GM19455 (cell line): ENCODE measurements at regions not wholly inside any gene's neighbourhood (a gene's known extent, or its start where the extent isn't known, plus 50 kb on each side); places are given as distances from the start of the nearest gene placed in this dataset.
"Not testable (repeated sequence)": the region's sequence is repeated elsewhere in the genome, so short reads cannot be mapped to it uniquely, and the experiment has no call there.

Experiments
- ATAC-seq: cut with Tn5 transposase; IDR thresholded peaks from one replicate; pipeline ENCODE4 v1.9.1; 2021; ENCODE audit not compliant: unreplicated experiment

DNA sequence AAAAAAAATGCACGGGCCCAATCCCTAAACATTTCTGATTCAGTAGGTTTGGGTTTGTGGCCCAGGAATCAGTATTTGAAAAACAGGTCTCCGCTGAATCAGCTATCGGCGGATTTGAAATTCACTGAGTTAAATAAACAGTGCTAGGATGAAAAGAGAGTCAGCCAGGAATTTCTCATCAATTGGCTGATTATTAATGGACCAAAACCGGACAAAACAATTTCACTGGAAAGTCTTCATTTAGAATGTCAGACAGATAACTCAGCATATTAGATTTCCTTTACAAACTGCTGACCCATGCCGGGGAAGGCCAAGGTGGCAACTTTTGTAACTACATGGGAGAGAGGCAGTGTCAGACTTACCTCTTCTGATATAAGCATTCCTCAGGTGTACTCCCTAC, 99.4 kb upstream of the LSM6 start:
- ATAC-seq = no peak

DNA sequence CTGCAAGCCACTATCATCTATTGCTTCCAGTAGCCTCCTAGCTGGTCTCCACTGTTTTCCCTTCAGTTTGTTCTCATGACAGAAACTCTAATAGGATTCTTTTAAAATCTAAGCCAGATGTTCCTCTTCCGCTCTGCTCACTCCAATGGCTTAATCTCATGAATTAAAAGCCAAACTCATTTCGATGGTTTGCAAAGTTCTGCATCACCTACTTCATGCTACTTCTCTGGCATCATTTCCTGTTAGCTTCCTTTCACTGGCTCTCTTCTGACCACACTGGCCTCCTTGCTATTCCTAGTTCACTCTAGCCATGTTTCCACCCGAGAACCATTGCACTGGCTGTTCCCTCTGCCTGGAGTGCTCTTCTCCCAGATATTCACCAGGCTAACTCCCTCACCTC, 102.0 kb upstream of the LSM6 start:
- no peak for ATAC-seq

DNA sequence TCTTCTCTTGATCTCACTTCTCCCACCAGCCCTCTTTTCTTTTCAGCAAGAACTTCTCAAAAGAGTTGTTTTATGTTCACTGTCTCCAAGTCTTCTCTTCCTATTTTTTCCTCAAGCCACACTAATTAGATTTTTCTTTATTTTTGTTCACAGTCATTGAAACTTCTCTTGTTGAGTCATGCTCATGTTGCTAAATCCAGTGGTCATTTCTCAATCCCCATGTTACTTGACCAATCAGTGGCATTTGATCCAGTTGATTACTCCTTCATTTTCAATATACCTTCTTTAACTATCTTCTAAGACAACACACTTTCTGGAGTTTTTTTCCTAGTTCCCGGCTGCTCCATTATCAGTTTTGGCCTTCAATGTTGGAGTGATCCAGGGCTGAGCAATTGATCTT, 103.1 kb upstream of the LSM6 start:
- ATAC-seq = no peak

DNA sequence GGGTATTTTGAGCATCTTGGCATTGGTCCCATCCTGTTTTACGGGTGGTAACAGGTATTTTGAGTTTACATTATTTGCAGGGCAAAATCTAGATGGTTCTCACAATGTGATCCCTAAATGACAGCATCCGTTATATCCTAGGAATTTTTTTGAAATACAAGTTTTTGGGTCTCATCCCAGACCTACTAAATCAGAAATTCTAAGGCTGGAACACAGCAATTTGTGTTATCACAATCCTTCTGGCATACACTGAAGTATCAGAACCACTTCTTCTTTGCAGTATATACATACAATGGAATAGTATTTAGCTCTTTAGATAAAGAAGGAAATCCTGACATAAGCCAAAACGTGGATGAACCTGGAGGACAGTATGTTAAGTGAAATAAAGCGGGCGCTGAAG, 104.1 kb upstream of the LSM6 start:
- no peak for ATAC-seq

DNA sequence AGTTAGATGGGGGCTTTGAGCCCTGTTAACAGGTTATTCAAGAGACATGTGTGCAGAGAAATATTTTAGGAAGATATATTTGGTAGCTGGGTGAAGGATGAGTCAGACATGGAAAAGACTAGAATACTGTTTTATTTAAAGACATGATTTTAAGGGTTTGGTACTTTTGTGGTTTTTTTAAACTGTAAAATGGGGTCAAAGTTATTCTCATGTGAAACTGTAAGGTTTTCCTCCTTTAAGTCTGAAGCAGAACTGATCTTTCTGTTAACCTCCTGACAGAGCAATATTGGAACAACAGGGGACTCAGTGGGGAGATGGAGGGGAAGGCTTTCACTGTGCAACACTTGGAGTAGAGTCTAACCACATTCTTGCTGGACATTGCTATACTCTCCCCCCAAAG, 112.4 kb upstream of the LSM6 start:
- no peak for ATAC-seq

DNA sequence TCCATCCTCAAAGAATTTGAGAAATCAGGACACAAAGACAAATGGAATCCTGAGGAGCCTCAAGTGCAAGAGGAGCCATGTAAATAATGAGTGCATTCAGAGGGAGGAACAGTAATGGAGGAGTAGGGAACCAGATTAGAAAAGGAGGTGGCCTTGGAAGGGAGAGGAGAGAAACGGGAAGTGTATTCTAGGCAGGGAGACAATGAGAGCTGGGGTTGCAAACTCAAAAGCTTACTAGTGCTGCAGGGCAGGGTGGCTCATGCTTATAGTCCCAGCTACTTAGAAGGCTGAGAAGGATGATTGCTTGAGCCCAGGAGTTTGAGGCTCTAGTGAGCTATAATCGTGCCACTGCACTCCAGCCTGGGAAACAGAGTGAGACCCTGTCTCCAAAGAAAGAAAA, 113.2 kb upstream of the LSM6 start:
- ATAC-seq = no peak

DNA sequence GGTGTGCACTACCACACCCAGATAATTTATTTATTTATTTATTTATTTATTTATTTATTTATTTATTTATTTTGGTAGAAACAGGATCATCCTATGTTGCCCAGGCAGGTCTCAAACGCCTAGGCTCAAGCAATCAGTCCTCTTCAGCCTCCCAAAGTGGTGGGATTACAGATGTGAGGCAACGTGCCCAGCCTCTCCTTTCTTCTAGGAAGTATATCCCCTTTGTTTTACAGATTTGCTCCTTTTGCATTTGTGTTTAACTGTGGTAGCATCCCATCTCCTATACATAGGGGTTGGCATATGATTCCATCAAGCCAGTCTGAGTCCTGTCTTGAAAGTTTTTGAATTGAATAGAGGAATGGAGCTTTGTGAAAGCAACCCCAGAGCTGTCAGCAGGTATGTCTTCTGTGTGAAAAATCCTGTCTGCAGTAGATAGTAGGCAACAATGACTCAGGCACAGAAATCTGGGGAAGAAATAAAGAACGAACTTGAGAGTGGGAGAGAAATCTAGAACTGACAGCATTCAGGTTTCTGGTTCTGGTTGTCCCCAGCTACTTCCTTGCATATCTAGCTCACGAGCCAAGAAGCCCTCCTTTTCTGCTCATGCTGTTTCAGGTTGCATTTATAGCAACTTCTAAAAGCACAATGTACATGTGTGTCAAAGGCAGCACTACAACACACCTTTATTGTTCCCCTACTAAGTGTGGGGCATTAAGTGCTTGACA, 113.7 kb upstream of the LSM6 start:
- ATAC-seq = no peak

DNA sequence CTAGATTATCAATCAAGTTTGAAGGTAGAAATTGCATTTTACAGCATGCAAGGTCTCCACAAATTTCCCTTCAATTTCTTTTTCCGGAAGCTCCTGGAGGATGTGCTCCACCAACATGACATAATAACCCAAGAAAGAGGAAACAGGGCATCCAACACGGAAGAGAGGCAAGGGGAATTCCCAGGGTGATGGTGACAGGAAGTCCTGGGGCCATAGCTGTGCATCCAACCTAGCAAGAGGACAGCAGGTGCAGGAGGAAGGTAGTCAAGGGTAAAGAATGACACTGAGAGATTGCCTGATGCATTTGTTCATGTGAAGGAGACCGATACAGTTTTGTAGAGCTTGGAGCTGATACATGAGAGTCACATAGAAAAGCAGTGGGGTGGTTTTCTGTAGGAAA, 115.7 kb upstream of the LSM6 start:
- ATAC-seq = peak; percentile 65

DNA sequence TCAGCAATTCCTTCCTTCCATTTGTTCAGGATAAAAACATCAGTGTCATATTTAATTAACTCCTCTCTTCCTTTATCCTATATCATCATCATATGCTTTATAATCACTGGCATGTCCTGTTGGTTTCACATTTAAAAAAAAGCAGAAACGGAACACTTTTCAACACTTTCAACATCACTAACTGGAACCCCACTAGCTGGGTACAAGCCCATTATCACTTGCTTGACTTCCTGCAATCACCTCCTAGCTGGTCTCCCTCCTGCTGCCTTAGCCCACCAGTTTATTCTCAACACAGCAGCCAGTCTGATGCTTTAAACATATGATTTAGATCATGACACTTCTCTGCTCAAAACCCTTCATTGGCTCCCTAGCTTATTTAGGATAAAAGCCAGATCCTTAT, 116.4 kb upstream of the LSM6 start:
- ATAC-seq = peak; percentile 39

DNA sequence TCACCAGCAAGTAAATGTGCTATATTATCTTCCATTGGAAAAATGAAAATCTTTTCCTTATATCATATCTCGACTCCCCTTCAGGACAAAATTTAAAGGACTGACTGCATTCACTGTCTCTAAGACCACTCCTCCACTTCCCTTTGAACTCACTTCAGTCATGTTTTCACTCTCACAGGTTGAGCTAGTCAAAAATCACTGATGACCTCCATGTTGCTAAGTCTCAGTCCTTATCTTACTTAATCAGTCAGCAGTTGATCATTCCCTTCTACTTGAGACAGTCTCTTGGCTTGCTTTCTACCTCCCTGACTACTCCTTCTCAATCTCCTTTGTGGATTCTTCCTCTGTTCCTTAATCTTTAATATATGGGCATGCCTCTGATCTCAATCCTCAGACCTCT, 117.0 kb upstream of the LSM6 start:
- no peak for ATAC-seq

DNA sequence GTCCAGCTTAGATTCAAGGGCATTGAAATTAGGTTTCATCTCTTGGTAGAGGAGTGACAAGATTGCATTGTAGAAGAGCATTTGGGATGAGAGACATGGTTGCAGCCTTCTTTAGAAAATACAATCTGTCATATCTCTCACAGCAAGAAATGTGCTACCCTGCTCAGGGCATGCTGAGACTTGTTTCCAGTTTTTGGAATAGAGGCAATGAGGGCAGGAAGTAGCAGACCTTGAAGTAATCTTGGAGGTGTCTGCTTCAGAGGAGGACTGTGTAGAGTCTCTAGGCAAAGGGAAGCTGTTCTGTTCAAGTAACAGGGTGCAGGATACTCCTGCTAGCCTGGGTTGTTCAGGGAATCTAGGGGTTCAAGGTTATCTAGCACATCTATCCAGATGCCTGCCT, 116.1 kb upstream of the ZNF827 start:
- no peak for ATAC-seq

DNA sequence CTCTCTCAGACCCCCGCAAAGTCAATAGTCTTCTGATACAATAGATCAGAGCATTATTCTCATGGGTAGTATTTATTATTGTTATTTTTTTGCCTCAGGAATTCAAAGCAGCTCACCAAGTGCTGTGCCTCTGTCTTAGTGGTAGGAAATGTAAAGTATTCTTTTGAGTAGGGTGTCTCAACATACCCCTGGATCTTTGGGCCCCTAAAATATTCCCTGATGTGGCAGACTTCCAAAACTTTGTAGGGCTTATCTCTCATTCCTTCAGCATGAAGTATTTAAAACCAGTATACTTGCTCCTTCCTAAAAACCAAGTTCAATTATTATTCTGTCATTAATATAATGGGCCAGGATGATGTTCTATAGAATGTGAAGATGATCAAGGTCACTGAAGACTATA, 115.3 kb upstream of the ZNF827 start:
- ATAC-seq = no peak

DNA sequence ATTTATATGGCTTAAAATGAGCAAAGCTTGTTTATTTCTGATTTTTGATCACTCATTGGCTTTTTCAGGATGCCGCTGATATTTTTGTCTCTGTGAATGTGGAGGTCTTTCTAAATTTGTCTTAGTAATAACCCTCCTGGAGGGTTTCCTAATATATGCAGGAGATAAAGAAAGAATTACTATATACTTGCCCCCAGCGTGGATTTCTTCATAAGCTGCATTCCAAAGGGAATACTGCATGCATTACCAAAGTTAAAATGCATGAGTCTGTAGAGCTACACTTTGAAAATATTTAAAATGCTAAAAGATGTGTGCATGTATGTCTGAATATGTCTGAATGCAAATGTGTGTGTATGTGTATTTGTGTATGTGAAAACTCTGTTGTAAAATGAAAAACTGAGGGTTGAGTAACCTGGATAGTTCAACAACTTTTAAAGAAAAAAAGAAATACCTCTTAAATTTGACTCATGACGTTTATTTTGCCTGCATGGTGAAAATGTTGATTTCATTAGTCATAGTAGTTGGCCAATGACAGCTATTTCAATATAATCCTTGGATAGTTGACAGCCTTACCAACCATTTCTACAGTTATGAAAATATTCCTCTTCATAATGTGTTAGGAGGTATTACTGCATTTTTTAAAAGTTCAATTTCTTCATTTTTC, 113.2 kb upstream of the ZNF827 start:
- no peak for ATAC-seq

DNA sequence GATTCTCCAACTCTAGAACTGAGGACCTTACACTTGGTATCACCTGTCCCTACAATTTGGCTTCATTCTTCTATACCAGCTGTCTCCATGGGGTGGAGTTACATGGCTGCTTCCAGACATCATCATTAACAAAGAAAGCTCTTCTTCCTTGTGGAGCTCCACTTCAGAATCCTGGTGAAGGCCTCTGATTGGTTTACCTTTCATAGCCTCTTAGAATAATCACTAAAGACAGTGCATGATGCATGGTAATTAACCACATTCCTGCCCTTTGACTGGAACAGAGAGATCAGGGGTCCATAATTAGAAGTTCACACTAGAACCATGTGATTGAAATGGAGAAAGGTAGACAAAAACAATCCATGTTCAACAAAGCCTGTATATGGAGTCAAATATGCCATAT, 112.6 kb upstream of the ZNF827 start:
- no peak for ATAC-seq

DNA sequence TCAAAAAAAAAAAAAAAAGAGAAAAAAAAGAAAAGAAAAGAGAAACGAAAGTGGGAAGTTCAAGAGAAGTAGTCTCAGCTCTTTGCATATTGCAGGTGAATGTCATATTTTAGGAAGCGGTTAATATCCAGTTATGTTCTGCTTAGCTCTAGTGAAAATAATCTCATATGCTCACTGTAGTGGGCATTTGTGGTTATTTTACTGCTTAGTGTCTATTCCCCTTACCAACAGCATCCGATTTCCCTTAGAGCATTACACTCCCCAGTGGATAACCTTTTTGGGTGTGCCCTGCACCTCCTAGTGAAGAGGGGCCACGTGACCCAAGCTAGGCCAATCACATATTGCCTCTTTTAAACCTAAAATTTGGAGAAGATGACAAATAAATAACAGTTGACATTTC, 111.2 kb upstream of the ZNF827 start:
- peak; percentile 95 for ATAC-seq

DNA sequence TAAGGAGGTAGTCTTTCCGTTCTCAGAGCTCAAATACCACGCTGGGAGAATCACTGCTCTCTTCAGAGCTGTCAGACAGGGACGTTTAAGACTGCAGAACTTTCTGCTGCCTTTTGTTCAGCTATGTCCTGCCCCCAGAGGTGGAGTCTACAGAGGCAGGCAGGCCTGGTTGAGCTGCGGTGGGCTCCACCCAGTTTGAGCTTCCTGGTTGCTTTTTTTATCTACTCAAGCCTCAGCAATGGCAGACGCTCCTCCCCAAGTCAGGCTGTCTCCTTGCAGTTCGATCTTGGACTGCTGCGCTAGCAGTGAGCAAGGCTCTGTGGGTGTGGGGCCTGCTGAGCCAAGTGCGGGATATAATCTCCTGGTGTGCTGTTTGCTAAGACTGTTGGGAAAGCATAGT, 109.1 kb upstream of the ZNF827 start:
- not testable (repeated sequence) for ATAC-seq

DNA sequence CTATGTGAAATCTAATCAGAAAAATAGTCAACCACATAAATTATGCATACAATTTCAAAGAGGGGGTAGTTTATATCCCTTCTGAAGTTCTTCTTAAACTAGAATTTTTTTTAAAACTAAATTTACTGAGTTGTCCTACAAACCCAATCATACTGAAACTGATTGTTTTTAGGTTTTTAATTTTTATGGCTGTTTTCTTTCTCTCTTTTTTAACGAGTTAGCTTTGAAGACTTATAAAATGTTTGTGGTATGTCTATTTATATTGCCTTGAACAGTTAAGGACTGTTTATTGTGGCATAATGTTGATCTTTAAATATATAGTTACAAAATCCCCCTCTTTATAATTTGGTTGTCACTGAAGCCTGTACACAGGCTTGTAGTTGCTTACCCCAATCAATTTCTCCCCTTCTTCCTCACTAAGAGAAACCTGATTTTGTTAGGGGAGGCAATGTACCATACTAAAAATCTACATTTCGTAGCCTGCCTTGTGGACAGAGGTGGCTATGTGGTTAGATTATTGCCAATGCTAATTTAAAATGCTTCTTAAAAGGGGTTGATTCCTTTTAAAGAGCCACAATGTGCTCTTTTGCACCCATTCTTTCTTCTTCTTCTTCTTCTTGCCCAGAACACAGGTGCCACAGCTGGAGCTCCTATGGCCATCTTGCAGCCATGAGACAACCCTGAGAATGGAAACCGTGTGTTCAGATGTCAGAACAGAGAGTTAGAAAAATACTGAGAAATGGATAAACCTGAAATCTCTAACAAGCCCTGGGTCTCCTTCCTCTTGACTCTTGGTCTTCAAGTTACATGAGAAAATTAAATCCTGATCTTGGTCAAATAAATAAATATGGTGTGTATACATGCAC, 102.7 kb upstream of the ZNF827 start:
- ATAC-seq = peak; percentile 83

DNA sequence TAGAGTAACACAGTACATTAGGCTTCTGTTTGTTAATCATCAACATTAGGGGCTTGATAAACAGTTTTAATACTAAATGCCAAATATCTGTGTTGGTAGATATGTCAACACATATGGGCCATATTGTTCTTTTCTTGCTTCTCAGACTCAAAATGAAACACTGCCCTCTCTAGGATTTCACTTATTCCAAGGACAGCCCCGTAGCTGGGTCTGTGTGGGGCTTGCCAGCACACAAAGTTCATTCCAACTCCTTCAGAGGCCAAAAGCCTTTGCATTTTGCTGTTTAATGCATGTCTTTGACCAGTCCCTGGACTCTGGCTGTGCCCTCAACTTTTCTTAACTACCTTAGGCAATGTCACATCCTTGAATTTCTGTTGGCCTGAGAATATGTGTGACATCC, 102.0 kb upstream of the ZNF827 start:
- no peak for ATAC-seq

DNA sequence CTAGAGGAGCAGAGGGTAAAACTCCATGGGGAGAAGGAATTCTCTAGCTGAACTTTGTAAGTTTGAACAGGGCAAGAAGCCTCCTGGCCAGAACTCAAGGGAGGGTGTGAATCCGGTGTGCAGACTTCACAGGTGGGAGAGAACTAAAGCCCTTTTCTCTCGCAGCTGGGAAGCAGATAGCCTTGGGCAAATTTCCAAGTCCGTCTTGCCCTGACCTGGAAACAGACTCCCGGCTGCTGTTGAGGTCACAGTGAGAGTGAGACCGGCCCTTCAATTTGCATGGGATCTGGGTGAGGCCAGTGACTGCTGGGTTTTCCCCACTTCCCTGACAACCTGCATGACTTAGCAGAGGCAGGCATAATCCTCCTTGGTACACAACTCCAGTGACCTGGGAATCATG, 94.5 kb upstream of the ZNF827 start:
- ATAC-seq = no peak

DNA sequence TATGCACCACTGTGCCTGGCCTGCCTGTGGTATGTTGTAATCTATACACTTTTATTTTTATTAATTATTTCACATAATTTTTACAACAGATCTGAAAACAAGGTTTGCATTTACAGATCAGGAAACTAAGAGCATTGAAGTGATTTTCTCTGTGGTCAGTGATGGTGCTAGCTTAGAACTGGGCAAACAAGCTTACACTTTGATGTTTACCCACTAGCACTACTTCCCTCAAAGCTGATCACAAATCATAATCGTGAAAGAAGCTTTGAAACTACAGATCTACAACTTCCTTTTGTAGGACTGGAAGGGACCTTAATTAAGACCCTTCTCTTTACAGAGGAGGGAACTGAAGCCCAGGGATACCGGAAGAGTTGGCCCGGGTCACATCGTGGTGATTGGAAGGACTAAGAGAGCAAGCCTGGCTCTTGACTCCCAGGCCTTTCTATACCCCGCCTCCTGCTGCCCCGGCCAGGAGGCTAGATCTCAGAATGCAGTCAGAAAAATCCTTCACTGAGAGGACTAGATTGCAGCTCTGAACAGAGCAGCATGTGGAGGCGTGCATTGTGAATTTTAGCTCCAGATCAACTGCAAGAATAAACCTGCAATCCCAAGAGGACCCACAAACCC, 93.7 kb upstream of the ZNF827 start:
- no peak for ATAC-seq

DNA sequence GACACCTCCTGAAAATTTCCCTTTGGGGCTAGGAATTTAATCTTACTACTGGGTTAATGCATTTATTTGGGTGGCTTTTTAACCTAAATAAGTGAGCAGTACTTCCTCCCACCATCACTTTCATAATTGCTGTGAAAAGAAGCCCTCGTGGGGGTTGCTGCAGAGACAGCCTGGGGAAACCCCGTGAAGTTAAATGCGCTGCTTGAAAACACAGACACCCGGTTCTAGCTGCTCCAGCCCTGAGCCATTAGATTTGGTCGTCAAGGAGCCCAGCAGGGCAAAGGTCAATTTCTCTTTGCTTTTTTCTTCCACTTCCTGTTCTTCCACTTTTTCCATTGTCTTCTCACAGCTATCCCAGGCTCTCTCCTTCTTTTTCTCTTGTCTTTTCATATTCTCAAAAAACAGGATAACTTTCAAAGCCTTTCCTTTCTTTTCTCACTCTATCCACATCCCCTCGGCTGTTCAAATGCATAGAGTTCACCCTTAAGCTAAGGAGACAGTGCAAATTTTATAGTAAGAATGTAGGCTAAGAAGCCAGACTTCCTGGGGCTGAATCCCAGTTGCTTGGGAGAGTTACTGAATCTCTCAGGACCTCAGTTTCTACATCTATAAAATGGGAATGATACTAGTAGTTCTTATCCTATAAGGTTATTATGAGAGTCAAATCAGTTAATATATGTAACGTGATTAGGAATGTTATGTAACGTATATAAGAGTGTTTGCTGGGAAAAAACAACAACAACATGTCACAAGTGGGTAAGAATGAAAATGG, 91.5 kb upstream of the ZNF827 start:
- peak; percentile 71 for ATAC-seq
